Activated naive CD4-positive, alpha-beta T cell treated with anti-CD3 and anti-CD28 coated beads, Interleukin-2, amount 10 ng/mL, durations not matched to agents 7 days and 5 days (primary cell): ENCODE measurements at regions not wholly inside any gene's neighbourhood (a gene's known extent, or its start where the extent isn't known, plus 50 kb on each side); places are given as distances from the start of the nearest gene placed in this dataset.

Source experiments
- CTCF ChIA-PET: fragments of 350-600 bp; sonication (Branson Sonifier 250); formaldehyde crosslinking; loops from one replicate; lab custom pipeline; 2021; ENCODE audit warnings: antibody characterized with exemption; lab: Charles Lee
- DNase-seq: peaks from one replicate; pipeline ENCODE4 v3.0.0-alpha.2; 2020
- H3K27ac Mint-ChIP-seq: one replicate; pipeline ENCODE4 v1.8.0; 2021; ENCODE audit warnings: mild to moderate bottlenecking, moderate library complexity, mixed read lengths
- H3K27me3 Mint-ChIP-seq: one replicate; pipeline ENCODE4 v1.8.0; 2021; ENCODE audit warnings: mild to moderate bottlenecking, mixed read lengths
- H3K36me3 Mint-ChIP-seq: one replicate; pipeline ENCODE4 v1.8.0; 2021; ENCODE audit warnings: mixed read lengths
- H3K4me1 Mint-ChIP-seq: one replicate; pipeline ENCODE4 v1.8.0; 2021; ENCODE audit warnings: mixed read lengths
- H3K4me3 Mint-ChIP-seq: one replicate; pipeline ENCODE4 v1.8.0; 2021; ENCODE audit warnings: mild to moderate bottlenecking, moderate library complexity, mixed read lengths
- H3K9me3 Mint-ChIP-seq: one replicate; pipeline ENCODE4 v1.8.0; 2021; ENCODE audit warnings: mixed read lengths

GRCh38 chr20:40604416-40604815 lies 84.6 kb downstream of the MAFB start:
- CTCF ChIA-PET: no interaction called here
- Mint-ChIP-seq H3K27ac (no peak overlapping the region), H3K4me1 (no peaks in the 10 kb centered on the region), H3K4me3 (no peak overlapping the region), H3K27me3 (no peaks in the 10 kb centered on the region), H3K9me3 (no peaks in the 10 kb centered on the region), H3K36me3 (no peaks in the 10 kb centered on the region)
- DNase-seq: no peak

DNA sequence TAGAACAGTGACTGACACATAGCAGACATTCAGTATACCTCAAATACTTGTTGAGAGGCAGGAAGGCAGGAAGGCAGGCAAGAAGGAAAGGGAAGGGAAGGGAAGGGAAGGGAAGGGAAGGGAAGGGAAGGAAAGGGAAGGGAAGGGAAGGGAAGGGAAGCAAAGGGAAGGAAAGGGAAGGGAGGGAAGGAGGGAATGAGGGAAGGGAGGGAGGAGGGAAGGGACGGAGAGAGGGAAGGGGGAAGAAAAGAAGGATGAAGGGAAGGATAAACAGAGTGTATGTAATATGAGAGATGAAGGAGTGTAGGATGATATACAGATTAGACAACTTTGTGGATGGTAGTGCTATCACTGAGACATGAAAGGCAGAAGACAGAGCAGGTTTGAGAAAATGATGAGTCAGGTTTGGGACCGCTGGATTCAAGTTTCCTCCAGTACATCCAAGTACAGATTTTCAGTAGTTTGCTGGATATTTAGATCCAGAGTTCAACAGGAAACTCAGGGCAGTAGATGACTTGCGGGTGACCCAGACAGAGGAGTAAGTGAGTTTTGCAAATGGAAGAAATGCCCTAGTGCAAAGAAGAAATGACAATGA lies 85.9 kb downstream of the MAFB start:
- Mint-ChIP-seq H3K36me3 (no peaks in the 10 kb centered on the region), H3K9me3 (peaks cover 3% of the 10 kb centered on the region), H3K4me3 (no peak overlapping the region), H3K27ac (no peak overlapping the region), H3K27me3 (no peaks in the 10 kb centered on the region), H3K4me1 (no peaks in the 10 kb centered on the region)
- CTCF ChIA-PET: no interaction called here
- DNase-seq: no peak

- no peak overlapping the region for H3K4me3 Mint-ChIP-seq
- H3K36me3 Mint-ChIP-seq: no peaks in the 10 kb centered on the region
- CTCF ChIA-PET: no interaction called here
- H3K4me1 Mint-ChIP-seq: no peaks in the 10 kb centered on the region
- DNase-seq: no peak
- H3K9me3 Mint-ChIP-seq: peaks cover 3% of the 10 kb centered on the region
- no peak overlapping the region for H3K27ac Mint-ChIP-seq
- H3K27me3 Mint-ChIP-seq: no peaks in the 10 kb centered on the region
Measured at GRCh38 chr20:40602381-40602780, 86.7 kb downstream of the MAFB start.

GRCh38 chr20:40600441-40601219 lies 88.4 kb downstream of the MAFB start:
- no peak for DNase-seq
- CTCF ChIA-PET: no interaction called here
- H3K27me3 Mint-ChIP-seq: no peaks in the 10 kb centered on the region
- no peak overlapping the region for H3K4me3 Mint-ChIP-seq
- no peaks in the 10 kb centered on the region for H3K36me3 Mint-ChIP-seq
- H3K27ac Mint-ChIP-seq: no peak overlapping the region
- no peaks in the 10 kb centered on the region for H3K4me1 Mint-ChIP-seq
- H3K9me3 Mint-ChIP-seq: peaks cover 3% of the 10 kb centered on the region

DNA sequence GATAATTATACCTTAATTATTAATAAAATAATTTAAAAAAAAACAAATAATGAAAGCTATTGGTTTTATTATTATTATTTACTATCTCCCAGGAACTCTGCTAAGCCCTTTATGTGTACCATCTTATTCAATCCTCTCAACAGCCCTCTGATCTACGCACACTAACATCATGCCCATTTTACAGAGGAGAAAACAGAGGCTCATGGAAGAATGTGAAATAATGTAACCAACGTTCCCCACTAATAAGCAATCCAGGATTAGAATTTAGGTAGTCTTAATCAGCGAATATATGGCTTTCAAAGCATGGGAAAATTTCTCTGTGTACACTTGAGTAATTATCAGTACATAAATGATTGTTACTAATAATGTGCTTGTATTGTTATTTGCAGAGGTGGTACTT lies 89.0 kb downstream of the MAFB start:
- no peaks in the 10 kb centered on the region for H3K4me1 Mint-ChIP-seq
- CTCF ChIA-PET: no interaction called here
- no peak for DNase-seq
- H3K36me3 Mint-ChIP-seq: no peaks in the 10 kb centered on the region
- H3K4me3 Mint-ChIP-seq: no peak overlapping the region
- peaks cover 5% of the 10 kb centered on the region for H3K9me3 Mint-ChIP-seq
- H3K27me3 Mint-ChIP-seq: no peaks in the 10 kb centered on the region
- H3K27ac Mint-ChIP-seq: no peak overlapping the region

DNA sequence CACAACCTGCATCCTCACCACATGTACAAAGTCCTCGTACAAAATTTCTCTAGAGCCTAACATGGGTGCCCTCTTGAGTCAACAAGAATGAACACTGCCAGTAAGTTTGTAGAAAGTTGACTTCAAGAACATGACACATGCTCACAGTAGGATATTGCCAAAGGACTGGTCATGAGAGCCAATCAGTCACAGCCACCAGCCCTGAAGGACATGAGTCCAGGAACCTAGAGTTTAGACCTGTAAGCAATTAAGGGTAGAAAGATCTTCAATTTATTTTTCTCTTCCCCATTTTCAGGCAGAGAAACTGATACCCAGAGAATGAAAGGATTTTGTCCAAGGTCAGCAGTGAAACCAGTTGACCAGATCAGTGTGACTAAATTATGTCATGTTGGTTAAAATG lies 96.1 kb downstream of the MAFB start:
- CTCF ChIA-PET: no interaction called here
- no peak overlapping the region for H3K4me3 Mint-ChIP-seq
- no peaks in the 10 kb centered on the region for H3K36me3 Mint-ChIP-seq
- no peaks in the 10 kb centered on the region for H3K27me3 Mint-ChIP-seq
- H3K4me1 Mint-ChIP-seq: no peaks in the 10 kb centered on the region
- no peak overlapping the region for H3K27ac Mint-ChIP-seq
- H3K9me3 Mint-ChIP-seq: peaks cover 1% of the 10 kb centered on the region
- no peak for DNase-seq

DNA sequence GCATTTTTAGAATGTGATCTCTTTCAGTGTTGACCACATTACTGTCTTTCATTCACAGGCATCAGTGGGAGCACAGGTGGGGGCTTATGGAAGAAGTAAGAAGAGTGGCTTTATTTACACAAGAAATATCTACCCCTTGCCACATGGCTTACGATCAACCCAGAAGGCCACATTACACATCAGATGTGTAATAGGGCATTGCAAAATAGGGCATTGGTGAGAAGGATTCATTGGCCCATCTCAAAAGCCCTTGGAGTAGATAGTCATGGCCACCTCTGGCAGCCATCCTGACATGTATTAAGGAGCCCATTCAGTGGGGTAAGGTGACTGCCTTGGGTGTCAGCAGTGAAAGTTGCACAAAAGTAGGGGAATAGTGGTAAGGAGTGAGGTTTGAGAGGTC lies 97.5 kb downstream of the MAFB start:
- no peaks in the 10 kb centered on the region for H3K36me3 Mint-ChIP-seq
- CTCF ChIA-PET: no interaction called here
- no peaks in the 10 kb centered on the region for H3K27me3 Mint-ChIP-seq
- H3K27ac Mint-ChIP-seq: no peak overlapping the region
- peaks cover 1% of the 10 kb centered on the region for H3K9me3 Mint-ChIP-seq
- H3K4me3 Mint-ChIP-seq: no peak overlapping the region
- no peak for DNase-seq
- no peaks in the 10 kb centered on the region for H3K4me1 Mint-ChIP-seq

DNA sequence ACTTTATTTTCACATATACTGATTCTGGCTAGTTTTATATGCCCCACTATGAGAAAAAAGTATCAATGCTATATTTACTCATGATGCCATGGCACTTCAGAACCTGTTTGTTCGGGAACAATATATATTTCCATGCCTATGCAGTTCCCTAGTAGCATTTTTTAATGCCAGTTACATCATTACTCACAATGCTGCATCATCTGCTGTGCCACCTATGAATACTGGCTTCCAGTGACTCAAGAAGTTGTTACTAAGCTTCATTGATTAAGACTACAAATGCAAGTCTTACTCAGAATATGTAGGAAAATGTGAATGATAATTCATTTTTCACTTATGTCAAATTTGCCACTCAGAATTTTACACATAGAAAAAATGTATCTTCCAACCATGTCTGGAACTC lies 97.9 kb downstream of the MAFB start:
- H3K4me3 Mint-ChIP-seq: no peak overlapping the region
- DNase-seq: no peak
- no peaks in the 10 kb centered on the region for H3K27me3 Mint-ChIP-seq
- no peaks in the 10 kb centered on the region for H3K4me1 Mint-ChIP-seq
- no peak overlapping the region for H3K27ac Mint-ChIP-seq
- H3K9me3 Mint-ChIP-seq: peaks cover 1% of the 10 kb centered on the region
- no peaks in the 10 kb centered on the region for H3K36me3 Mint-ChIP-seq
- CTCF ChIA-PET: no interaction called here

GRCh38 chr20:40589581-40589980 lies 99.5 kb downstream of the MAFB start:
- no peaks in the 10 kb centered on the region for H3K9me3 Mint-ChIP-seq
- no peak overlapping the region for H3K27ac Mint-ChIP-seq
- H3K27me3 Mint-ChIP-seq: no peaks in the 10 kb centered on the region
- H3K36me3 Mint-ChIP-seq: no peaks in the 10 kb centered on the region
- CTCF ChIA-PET: no interaction called here
- no peak overlapping the region for H3K4me3 Mint-ChIP-seq
- no peaks in the 10 kb centered on the region for H3K4me1 Mint-ChIP-seq
- no peak for DNase-seq

DNA sequence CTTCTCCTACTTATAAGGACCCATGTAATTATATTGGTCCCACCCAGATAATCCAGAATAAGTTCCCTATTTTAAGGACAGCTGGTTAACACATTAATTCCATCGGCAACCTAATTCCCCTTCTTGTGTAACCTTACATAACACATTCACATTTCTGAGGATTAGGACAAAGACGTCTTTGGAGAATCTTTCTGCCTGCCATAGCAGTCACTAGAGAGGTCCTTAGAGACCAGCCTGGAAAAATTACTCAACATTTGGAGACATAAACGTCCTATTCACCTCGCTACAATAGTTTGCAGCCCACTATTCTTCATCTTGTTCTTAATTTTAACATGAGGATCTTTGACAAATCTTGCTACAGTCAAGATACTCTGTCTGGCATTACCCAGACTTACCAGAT lies 100.1 kb downstream of the MAFB start:
- CTCF ChIA-PET: no interaction called here
- Mint-ChIP-seq H3K4me3 (no peak overlapping the region), H3K36me3 (no peaks in the 10 kb centered on the region), H3K27me3 (no peaks in the 10 kb centered on the region), H3K4me1 (no peaks in the 10 kb centered on the region), H3K9me3 (no peaks in the 10 kb centered on the region), H3K27ac (no peak overlapping the region)
- no peak for DNase-seq

GRCh38 chr20:40587038-40587437 lies 102.0 kb downstream of the MAFB start:
- CTCF ChIA-PET: no interaction called here
- DNase-seq: no peak
- no peak overlapping the region for H3K27ac Mint-ChIP-seq
- no peak overlapping the region for H3K4me3 Mint-ChIP-seq
- no peaks in the 10 kb centered on the region for H3K4me1 Mint-ChIP-seq
- H3K36me3 Mint-ChIP-seq: no peaks in the 10 kb centered on the region
- H3K27me3 Mint-ChIP-seq: no peaks in the 10 kb centered on the region
- H3K9me3 Mint-ChIP-seq: no peaks in the 10 kb centered on the region

- H3K4me3 Mint-ChIP-seq: no peak overlapping the region
- H3K36me3 Mint-ChIP-seq: no peaks in the 10 kb centered on the region
- no peaks in the 10 kb centered on the region for H3K27me3 Mint-ChIP-seq
- CTCF ChIA-PET: no interaction called here
- DNase-seq: no peak
- no peak overlapping the region for H3K27ac Mint-ChIP-seq
- H3K9me3 Mint-ChIP-seq: no peaks in the 10 kb centered on the region
- no peaks in the 10 kb centered on the region for H3K4me1 Mint-ChIP-seq
Measured at GRCh38 chr20:40584130-40584809, 104.8 kb downstream of the MAFB start.

- CTCF ChIA-PET: no interaction called here
- Mint-ChIP-seq H3K4me1 (no peaks in the 10 kb centered on the region), H3K9me3 (no peaks in the 10 kb centered on the region), H3K36me3 (no peaks in the 10 kb centered on the region), H3K4me3 (no peak overlapping the region), H3K27ac (no peak overlapping the region), H3K27me3 (no peaks in the 10 kb centered on the region)
- DNase-seq: no peak
Measured at GRCh38 chr20:40583636-40584035, 105.4 kb downstream of the MAFB start.

DNA sequence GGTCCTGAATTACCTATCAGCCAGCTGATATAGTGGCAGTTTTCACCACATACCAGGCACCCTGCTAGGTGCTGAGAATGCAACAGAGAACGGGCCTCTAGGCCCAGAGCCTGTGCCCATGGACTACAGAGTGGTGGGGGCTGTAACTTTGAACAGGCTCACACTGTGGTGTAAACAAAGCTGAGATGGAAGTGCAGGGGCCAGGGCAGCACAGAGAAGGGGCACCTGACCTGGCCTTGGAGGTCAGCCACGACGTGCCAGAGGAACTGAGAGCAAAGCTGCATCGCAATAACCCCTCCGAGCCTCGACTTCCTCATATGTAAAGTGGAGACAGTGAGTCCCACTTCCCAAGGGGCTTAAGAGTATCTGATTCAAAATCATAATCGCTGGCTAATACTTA lies 105.8 kb downstream of the MAFB start:
- CTCF ChIA-PET: no interaction called here
- no peak overlapping the region for H3K27ac Mint-ChIP-seq
- DNase-seq: no peak
- H3K27me3 Mint-ChIP-seq: no peaks in the 10 kb centered on the region
- H3K4me3 Mint-ChIP-seq: no peak overlapping the region
- no peaks in the 10 kb centered on the region for H3K4me1 Mint-ChIP-seq
- no peaks in the 10 kb centered on the region for H3K9me3 Mint-ChIP-seq
- H3K36me3 Mint-ChIP-seq: no peaks in the 10 kb centered on the region

DNA sequence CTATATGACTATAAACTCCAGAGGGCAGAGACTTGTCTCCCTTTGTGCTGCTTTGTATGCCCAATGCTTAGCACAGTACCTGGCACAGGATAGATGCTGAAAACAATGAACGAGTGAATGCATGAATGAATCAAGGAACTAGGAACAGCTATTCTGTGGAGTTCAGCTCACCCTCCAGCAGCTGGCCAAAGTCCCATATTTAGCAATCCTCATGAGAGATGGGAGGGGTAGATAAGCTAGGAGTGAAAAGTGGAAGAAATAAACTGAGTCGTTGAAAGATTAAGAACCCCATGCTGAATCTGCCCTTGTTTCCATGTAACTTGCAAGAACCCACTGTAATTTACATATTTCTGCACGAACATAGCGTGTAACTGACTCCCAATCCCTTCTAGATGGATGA lies 106.5 kb downstream of the MAFB start:
- no peak for DNase-seq
- H3K4me3 Mint-ChIP-seq: no peak overlapping the region
- H3K36me3 Mint-ChIP-seq: no peaks in the 10 kb centered on the region
- no peaks in the 10 kb centered on the region for H3K4me1 Mint-ChIP-seq
- H3K27ac Mint-ChIP-seq: no peak overlapping the region
- CTCF ChIA-PET: no interaction called here
- H3K9me3 Mint-ChIP-seq: no peaks in the 10 kb centered on the region
- H3K27me3 Mint-ChIP-seq: no peaks in the 10 kb centered on the region
